ENCODE measurements at regions not wholly inside any gene's neighbourhood (a gene's known extent, or its start where the extent isn't known, plus 50 kb on each side); places are given as distances from the start of the nearest gene placed in this dataset.

GRCh38 chr20:9916761-9917160, 77.9 kb upstream of the PAK5 start:
- Mint-ChIP-seq H3K27me3 (ENCODE audit: low read depth) (peaks cover 2% of the 10 kb centered on the region), H3K9me3 (no peaks in the 10 kb centered on the region), H3K36me3 (ENCODE audit: low read depth) (no peaks in the 10 kb centered on the region), H3K4me1 (ENCODE audit: low read depth) (no peaks in the 10 kb centered on the region), H3K27ac (no peak overlapping the region), H3K4me3 (ENCODE audit: low read depth) (no peak overlapping the region)
- intact Hi-C loops (cut with micrococcal nuclease) = no loop called here
- DNase-seq (ENCODE audit: low spot score) = no peak

GRCh38 chr20:9912858-9913434, 74.1 kb upstream of the PAK5 start:
- Mint-ChIP-seq H3K36me3 (ENCODE audit: low read depth) (no peaks in the 10 kb centered on the region), H3K27me3 (ENCODE audit: low read depth) (peaks cover 2% of the 10 kb centered on the region), H3K4me1 (ENCODE audit: low read depth) (no peaks in the 10 kb centered on the region), H3K4me3 (ENCODE audit: low read depth) (no peak overlapping the region), H3K9me3 (no peaks in the 10 kb centered on the region), H3K27ac (no peak overlapping the region)
- intact Hi-C loops (cut with micrococcal nuclease) = loop anchor here (1.0 kb wide), 1 partner anchor 296 kb away; no protein-coding TSS in a partner anchor
- no peak for DNase-seq (ENCODE audit: low spot score)

GRCh38 chr20:9912290-9912689, 73.4 kb upstream of the PAK5 start:
- Mint-ChIP-seq H3K27me3 (ENCODE audit: low read depth) (peaks cover 2% of the 10 kb centered on the region), H3K4me3 (ENCODE audit: low read depth) (no peak overlapping the region), H3K9me3 (no peaks in the 10 kb centered on the region), H3K36me3 (ENCODE audit: low read depth) (no peaks in the 10 kb centered on the region), H3K4me1 (ENCODE audit: low read depth) (no peaks in the 10 kb centered on the region), H3K27ac (no peak overlapping the region)
- intact Hi-C loops (cut with micrococcal nuclease) = no loop called here
- no peak for DNase-seq (ENCODE audit: low spot score)

- DNase-seq (ENCODE audit: low spot score) = no peak
- H3K27ac Mint-ChIP-seq = no peak overlapping the region
- intact Hi-C loops (cut with micrococcal nuclease) = no loop called here
- H3K4me3 Mint-ChIP-seq (ENCODE audit: low read depth) = no peak overlapping the region
- H3K36me3 Mint-ChIP-seq (ENCODE audit: low read depth) = no peaks in the 10 kb centered on the region
- no peaks in the 10 kb centered on the region for H3K9me3 Mint-ChIP-seq
- peaks cover under 1% of the 10 kb centered on the region for H3K27me3 Mint-ChIP-seq (ENCODE audit: low read depth)
- no peaks in the 10 kb centered on the region for H3K4me1 Mint-ChIP-seq (ENCODE audit: low read depth)
These were observed 72.6 kb upstream of the PAK5 start for GRCh38 chr20:9911519-9911918.

GRCh38 chr20:9909167-9909566, 70.3 kb upstream of the PAK5 start:
- H3K4me3 Mint-ChIP-seq (ENCODE audit: low read depth) = no peak overlapping the region
- no peaks in the 10 kb centered on the region for H3K36me3 Mint-ChIP-seq (ENCODE audit: low read depth)
- no peak for DNase-seq (ENCODE audit: low spot score)
- H3K27ac Mint-ChIP-seq = no peak overlapping the region
- no peaks in the 10 kb centered on the region for H3K4me1 Mint-ChIP-seq (ENCODE audit: low read depth)
- H3K27me3 Mint-ChIP-seq (ENCODE audit: low read depth) = no peaks in the 10 kb centered on the region
- intact Hi-C loops (cut with micrococcal nuclease) = no loop called here
- no peaks in the 10 kb centered on the region for H3K9me3 Mint-ChIP-seq

GRCh38 chr20:9903048-9903655, 64.3 kb upstream of the PAK5 start:
- no peak for DNase-seq (ENCODE audit: low spot score)
- no peak overlapping the region for H3K4me3 Mint-ChIP-seq (ENCODE audit: low read depth)
- no peaks in the 10 kb centered on the region for H3K4me1 Mint-ChIP-seq (ENCODE audit: low read depth)
- H3K27me3 Mint-ChIP-seq (ENCODE audit: low read depth) = no peaks in the 10 kb centered on the region
- no peaks in the 10 kb centered on the region for H3K36me3 Mint-ChIP-seq (ENCODE audit: low read depth)
- intact Hi-C loops (cut with micrococcal nuclease) = no loop called here
- H3K9me3 Mint-ChIP-seq = no peaks in the 10 kb centered on the region
- no peak overlapping the region for H3K27ac Mint-ChIP-seq

GRCh38 chr20:9889270-9889981, 50.5 kb upstream of the PAK5 start:
- intact Hi-C loops (cut with micrococcal nuclease) = no loop called here
- no peaks in the 10 kb centered on the region for H3K9me3 Mint-ChIP-seq
- no peaks in the 10 kb centered on the region for H3K27me3 Mint-ChIP-seq (ENCODE audit: low read depth)
- H3K4me1 Mint-ChIP-seq (ENCODE audit: low read depth) = no peaks in the 10 kb centered on the region
- H3K27ac Mint-ChIP-seq = no peak overlapping the region
- H3K36me3 Mint-ChIP-seq (ENCODE audit: low read depth) = no peaks in the 10 kb centered on the region
- no peak for DNase-seq (ENCODE audit: low spot score)
- no peak overlapping the region for H3K4me3 Mint-ChIP-seq (ENCODE audit: low read depth)
